ENCODE measurements at regions not wholly inside any gene's neighbourhood (a gene's known extent, or its start where the extent isn't known, plus 50 kb on each side); places are given as distances from the start of the nearest gene placed in this dataset.

GRCh38 chr2:18403921-18404522 lies 156.4 kb downstream of the RDH14 start (continued):
- TF ChIP-seq, protein P1, sequence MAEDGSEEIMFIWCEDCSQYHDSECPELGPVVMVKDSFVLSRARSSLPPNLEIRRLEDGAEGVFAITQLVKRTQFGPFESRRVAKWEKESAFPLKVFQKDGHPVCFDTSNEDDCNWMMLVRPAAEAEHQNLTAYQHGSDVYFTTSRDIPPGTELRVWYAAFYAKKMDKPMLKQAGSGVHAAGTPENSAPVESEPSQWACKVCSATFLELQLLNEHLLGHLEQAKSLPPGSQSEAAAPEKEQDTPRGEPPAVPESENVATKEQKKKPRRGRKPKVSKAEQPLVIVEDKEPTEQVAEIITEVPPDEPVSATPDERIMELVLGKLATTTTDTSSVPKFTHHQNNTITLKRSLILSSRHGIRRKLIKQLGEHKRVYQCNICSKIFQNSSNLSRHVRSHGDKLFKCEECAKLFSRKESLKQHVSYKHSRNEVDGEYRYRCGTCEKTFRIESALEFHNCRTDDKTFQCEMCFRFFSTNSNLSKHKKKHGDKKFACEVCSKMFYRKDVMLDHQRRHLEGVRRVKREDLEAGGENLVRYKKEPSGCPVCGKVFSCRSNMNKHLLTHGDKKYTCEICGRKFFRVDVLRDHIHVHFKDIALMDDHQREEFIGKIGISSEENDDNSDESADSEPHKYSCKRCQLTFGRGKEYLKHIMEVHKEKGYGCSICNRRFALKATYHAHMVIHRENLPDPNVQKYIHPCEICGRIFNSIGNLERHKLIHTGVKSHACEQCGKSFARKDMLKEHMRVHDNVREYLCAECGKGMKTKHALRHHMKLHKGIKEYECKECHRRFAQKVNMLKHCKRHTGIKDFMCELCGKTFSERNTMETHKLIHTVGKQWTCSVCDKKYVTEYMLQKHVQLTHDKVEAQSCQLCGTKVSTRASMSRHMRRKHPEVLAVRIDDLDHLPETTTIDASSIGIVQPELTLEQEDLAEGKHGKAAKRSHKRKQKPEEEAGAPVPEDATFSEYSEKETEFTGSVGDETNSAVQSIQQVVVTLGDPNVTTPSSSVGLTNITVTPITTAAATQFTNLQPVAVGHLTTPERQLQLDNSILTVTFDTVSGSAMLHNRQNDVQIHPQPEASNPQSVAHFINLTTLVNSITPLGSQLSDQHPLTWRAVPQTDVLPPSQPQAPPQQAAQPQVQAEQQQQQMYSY (CRISPR knock-in tag; IDR thresholded peaks at IDR 0.05): no peak
- TF ChIP-seq, protein P2, sequence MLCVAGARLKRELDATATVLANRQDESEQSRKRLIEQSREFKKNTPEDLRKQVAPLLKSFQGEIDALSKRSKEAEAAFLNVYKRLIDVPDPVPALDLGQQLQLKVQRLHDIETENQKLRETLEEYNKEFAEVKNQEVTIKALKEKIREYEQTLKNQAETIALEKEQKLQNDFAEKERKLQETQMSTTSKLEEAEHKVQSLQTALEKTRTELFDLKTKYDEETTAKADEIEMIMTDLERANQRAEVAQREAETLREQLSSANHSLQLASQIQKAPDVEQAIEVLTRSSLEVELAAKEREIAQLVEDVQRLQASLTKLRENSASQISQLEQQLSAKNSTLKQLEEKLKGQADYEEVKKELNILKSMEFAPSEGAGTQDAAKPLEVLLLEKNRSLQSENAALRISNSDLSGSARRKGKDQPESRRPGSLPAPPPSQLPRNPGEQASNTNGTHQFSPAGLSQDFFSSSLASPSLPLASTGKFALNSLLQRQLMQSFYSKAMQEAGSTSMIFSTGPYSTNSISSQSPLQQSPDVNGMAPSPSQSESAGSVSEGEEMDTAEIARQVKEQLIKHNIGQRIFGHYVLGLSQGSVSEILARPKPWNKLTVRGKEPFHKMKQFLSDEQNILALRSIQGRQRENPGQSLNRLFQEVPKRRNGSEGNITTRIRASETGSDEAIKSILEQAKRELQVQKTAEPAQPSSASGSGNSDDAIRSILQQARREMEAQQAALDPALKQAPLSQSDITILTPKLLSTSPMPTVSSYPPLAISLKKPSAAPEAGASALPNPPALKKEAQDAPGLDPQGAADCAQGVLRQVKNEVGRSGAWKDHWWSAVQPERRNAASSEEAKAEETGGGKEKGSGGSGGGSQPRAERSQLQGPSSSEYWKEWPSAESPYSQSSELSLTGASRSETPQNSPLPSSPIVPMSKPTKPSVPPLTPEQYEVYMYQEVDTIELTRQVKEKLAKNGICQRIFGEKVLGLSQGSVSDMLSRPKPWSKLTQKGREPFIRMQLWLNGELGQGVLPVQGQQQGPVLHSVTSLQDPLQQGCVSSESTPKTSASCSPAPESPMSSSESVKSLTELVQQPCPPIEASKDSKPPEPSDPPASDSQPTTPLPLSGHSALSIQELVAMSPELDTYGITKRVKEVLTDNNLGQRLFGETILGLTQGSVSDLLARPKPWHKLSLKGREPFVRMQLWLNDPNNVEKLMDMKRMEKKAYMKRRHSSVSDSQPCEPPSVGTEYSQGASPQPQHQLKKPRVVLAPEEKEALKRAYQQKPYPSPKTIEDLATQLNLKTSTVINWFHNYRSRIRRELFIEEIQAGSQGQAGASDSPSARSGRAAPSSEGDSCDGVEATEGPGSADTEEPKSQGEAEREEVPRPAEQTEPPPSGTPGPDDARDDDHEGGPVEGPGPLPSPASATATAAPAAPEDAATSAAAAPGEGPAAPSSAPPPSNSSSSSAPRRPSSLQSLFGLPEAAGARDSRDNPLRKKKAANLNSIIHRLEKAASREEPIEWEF (IDR thresholded peaks at IDR 0.05; ENCODE audit: insufficient replicate concordance, low read depth, low read length): no peak
- TF ChIP-seq KDM1A (IDR thresholded peaks at IDR 0.05; ENCODE audit: borderline replicate concordance) (no peak), PAX5 (IDR thresholded peaks at IDR 0.05; ENCODE audit: borderline replicate concordance, low read depth, low read length) (no peak), RELA (IDR thresholded peaks at IDR 0.05; ENCODE audit: borderline replicate concordance, partially characterized antibody) (no peak), NFXL1 (IDR thresholded peaks at IDR 0.05; ENCODE audit: borderline replicate concordance) (no peak)
